HG03575 (cell line): ENCODE measurements at regions not wholly inside any gene's neighbourhood (a gene's known extent, or its start where the extent isn't known, plus 50 kb on each side); places are given as distances from the start of the nearest gene placed in this dataset.

Experiments used
- ATAC-seq: cut with Tn5 transposase; IDR thresholded peaks from one replicate; pipeline ENCODE4 v1.9.1; 2021; ENCODE audit not compliant: unreplicated experiment, insufficient number of reproducible peaks, low FRiP score; ENCODE audit errors: extremely low read depth

DNA sequence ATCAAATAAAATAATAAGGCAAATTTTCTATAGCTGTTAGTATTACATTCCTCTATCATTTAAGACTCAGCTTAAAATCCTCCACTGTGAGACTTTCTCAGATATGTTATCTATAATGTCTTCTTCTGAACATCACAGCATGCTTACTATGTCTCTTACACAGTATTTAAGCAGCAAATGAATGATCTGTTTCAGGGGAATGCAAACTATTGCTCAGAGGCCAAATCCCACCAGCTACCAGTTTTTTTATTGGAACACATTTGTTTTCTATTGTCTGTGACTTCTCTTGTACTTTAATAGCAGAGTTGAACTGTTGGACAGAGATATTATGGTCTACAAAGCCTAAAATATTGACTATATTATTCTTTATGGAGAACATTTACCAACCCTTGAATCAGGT, 59.6 kb downstream of the C3orf38 start:
- ATAC-seq: no peak

DNA sequence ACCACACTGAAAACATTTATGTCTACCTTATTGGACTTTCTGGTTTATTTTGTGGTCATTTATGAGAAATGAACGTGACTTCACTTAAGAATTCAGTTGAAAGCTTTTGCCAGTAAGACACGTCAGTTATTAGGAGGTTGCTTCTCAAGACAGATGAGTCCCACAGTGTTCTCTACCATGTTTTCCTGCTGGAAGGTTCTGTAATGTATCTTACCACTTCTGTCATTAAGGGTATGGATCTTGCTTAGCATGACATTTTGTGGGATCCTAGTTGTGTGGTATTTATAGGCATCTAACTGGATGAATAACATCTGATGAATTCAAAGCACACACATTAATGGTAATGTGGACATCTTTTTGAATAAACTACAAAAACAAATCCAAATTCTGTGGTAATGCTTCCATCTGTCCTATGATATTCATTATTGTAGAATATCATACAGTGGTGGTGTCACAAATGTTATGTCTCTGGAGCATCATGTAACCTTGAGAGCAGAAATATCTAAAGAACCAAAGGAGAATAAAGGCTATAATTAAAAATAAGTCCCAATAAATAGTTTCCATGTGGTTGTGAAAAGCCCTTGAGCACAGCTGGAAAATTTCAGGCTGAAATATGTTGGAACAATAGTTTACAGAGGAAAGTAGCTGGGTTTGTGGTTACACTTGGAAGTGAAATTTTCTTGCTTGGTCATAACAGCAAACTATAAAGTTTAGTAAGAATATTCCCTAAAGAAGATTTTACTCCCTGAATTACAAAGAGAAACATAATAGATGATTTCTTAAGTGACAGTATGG, 61.5 kb downstream of the C3orf38 start:
- no peak for ATAC-seq

DNA sequence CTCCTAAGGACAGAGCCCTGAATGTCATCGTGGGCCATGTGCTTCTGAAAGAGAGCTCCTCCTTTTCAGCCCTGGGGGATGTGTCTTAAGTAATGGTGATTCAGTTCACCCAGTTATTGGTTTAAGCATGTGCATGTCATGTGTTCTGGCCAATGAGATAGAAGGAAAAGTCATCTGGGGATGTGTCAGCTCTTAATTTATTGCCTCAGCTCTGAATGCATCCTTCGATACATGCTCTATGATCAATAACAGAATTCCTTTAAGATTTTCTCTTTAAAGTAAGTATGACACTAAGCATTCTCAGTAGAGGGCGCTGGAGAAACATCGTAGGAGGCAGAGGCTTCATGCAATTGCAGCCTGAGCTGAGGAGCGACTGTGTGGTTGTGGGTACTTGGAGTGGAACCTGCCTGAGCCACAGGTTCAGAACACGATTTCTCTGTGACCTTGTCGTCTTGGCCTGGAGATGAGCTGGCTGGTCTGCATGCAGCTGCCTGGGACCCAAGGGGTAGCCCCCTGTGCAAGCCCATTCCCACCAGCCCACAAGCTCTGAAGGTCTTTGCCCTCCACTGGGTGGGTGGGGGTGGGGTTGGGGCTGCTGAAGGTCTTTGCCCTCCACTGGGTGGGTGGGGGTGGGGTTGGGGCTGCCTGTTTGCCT, 69.5 kb downstream of the C3orf38 start:
- ATAC-seq: peak; percentile 80

DNA sequence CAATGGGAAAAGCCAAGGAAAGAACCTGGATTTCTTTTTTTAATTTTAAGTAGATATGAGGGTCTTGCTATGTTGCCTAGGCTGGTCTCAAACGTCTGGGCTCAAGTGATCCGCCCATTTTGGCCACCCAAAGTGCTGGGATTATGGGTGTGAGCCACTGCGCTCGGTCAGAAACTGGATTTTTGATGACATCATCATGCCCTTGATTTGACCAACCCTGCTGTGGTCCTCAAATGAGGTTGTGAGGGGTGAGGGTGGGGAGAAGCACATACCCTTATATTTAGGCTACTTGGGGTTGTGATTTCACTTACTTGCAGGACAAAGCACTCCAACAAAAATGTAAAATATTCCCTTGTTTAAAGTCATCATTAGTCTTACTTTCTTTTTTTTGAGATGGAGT, 70.4 kb downstream of the C3orf38 start:
- no peak for ATAC-seq

DNA sequence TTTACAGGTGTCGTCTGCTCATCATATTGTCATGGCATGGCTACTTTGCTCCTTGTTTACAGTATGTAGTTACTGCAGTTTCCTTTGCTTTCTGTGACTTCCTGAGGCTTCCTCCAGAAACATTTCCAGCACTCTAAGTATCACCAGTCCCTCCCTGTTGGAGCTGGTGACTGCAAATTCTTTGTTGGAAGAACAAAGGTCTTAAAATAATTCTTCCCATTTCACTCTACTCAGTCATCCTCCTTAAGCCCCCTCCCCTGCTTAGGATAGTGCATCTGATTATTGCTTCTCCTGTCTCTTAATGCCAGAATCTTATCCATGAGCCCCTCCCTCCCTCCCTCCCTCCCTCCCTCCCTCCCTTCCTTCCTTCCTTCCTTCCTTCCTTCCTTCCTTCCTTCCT, 72.0 kb downstream of the C3orf38 start:
- no peak for ATAC-seq

DNA sequence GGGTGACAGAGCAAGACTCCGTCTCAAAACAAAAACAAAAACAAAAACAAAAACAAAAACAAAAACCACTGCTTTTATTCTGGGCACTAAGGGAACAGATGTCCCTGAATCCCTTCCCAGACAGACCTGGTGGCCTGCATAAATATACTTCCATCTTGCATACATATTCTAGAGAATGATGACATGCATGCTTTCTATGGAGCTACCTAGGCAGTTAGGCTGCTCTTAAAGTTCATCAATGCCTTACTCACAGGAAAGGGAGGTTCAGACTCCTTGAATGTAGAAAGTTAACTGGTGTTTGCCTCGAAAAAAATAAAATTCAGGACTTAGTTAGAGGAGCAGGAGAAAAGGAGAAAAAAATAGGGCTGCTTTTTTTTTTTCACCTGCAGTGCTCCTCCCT, 72.6 kb downstream of the C3orf38 start:
- ATAC-seq: no peak

DNA sequence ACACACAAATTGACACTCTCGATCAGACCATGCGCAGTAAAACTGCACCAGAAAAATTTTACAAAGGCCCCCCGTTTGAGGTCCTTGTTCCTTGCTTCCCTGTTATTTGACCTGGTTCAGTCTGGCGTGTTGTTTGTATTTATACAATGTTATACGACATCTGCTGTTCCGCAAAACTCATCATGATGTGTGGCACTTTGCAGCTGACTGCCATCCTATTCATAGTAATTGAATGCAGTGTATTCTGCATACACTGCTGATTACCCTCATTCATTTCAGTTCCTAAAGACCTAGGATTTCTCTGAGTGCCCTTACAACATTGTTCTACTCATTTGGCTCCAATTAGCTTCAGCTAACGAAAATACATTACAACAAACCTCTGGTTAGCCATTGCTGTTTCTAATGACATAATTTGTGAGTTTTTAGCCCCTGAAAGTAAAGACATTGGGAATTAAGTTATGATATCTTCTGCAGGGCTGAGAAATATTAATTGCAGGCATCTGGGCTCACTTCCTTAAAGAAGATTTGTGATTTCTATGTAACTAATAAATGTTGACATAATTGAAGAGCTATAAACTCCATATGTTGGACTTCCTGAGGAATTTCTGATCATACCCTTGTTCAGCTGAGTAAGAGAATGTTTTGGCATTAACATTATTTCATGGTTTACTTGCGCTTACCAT, 75.7 kb downstream of the C3orf38 start:
- ATAC-seq: no peak

DNA sequence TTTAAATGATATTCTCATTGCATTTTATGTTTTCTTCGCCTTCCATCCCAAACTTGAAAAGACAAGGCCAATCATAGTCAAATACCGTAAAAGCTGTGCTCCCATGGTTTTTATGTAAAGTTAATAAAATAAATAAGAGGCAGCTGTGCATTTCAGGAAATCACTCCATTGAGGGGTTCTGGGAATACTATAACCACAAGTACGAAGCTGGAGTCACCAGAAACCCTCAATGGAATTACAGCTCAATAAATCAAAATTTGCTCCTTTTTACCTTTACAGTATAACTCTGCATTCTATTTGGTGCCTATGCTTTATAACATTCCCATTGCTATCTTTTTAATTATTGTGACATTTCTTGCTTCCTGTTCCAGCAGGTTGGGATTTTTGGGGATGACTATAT, 77.2 kb downstream of the C3orf38 start:
- ATAC-seq: no peak

DNA sequence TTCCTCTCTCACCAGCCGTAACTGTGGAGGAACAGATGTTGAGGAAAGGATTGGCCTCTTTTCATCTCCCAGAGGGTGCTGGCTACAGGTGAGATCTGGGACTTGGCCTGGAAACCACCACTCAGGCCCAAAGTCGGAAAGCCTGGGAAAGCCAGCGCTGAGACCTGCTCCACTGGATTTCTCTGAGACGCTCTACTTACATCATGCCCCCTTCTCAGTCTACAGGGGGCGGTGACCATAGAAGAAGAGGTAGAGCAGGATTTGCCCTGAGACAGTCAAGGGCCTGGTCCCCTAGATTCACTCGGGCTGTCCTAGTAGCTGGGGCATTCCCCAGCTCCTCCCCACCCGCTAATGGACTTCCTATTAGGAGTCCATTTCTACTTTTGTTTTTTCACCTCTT, 80.9 kb downstream of the C3orf38 start:
- ATAC-seq: no peak

DNA sequence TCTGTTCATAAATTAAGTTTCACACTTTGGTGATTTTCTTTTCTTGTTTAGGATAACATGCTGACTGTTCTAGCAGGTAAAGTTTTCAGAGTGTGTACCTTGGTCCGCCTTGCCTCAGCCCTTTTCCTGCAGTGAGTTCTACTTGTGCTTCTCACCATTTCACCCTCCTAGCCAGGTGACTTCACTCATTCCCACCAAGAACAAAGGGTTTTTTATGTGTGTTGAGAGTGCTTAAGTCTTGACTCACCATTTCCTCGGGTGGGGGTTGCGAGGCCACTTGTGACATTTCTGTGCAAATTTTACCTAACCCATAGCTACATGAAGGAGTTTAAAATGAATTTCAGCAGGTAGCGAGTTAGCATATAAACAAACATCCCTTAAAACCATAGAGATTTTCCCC, 81.4 kb downstream of the C3orf38 start:
- ATAC-seq: no peak

DNA sequence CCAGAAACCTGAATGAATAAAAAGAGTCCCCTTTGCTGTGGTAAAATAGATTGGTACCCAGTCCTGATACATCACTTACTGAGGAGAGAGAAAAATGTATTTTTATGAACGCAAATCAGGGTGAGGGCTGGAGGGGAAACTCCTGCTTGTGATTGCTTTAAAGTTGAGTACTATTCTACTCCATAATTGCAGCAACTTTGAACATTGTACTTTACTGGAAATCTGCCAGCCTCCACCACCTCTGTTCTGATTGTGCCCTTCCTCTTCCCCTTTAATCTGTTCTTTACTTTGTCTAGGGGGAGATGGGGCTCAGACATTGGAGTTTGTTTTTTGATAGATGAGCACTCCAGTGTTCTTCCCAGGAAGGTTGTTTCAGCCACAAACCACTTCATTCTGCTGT, 81.9 kb downstream of the C3orf38 start:
- no peak for ATAC-seq

DNA sequence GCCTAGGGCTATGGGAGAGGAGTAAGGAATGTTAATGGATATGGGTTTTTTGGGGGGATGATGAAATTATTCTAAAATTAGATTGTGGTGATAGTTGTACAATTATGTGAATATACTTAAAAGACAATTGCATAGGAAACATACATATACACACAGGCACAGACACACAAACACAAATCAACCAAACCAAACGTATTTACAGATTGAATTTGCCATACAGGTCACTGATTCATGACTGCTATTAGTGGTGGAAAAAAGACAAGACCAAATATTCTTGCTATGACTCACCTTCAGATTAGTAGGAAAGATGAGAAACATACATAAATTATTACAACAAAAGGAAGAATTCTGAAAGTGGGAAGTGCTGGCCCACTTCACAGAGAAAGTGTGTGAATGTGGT, 85.3 kb downstream of the C3orf38 start:
- ATAC-seq: no peak

DNA sequence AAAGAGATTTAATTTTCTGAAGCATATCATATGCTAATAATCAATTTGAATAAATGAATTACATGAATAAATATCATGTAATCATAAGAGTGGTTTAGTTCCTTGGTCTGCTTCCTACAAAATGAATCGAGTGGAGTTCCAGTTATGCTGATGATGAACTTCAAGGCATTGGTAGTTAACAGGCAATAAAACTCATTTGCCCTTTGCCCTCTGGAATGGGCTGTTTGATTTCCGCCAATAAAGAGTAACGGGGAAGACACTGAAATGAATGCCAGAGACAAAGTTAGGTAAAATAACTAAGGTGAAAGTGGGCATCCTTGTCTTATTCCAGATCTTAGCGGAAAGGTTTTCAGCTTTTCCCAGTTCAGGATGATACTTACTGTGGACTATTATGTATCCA, 90.1 kb downstream of the C3orf38 start:
- no peak for ATAC-seq

DNA sequence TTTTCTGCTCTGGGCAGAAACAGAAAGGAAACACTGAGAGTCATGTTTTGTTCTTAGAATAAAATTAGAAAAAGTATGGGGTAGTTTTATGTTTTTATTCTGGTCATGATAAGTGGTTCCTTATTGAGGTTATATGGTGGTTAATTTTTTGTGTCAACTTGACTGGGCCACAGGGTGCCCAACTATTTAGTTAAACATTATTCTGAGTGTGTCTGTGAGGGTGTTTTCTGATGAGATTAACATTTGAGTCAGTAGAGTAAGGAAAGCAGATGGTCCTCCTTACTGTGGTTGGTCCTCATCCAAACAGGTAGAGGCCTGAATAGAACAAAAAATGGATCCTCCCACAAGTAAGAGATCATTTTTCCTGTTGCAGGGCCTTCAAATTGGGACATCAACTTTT, 98.9 kb downstream of the C3orf38 start:
- no peak for ATAC-seq

DNA sequence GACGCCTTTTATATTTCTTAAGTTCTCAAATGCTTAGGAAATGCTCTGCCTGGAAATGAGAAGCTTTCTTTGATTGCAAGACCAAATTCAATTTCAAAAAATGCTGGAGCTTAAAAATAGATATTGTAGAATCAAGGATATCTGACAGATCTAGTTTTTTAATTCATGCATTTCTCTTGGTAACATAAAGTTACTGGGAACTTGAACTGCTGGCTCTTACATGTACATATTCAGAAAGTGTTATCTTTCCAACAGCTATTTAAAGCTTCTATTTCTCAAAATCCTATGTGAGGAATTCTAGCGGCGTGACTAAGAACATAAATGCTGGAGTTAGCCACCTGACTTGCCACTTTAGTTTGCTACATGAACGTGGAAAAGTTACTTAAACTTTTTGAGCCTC, 109.3 kb downstream of the C3orf38 start:
- ATAC-seq: no peak

DNA sequence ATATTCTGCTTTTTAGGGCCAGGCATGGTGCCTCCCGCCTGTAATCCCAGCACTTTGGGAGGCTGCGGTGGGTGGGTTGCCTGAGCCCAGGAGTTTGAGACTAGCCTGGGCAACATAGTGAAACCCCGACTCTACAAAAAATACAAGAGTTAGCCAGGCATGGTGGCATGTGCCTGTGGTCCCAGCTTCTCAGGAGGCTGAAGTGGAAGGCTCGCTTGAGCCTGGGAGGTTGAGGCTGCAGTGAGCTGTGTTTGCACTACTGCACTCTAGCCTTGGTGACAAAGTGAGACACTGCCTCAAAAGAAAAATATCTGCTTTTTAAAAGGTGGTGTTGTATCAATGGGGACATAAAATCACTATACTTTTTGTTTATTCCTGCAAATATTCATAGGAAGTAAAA, 112.8 kb downstream of the C3orf38 start:
- ATAC-seq: no peak

DNA sequence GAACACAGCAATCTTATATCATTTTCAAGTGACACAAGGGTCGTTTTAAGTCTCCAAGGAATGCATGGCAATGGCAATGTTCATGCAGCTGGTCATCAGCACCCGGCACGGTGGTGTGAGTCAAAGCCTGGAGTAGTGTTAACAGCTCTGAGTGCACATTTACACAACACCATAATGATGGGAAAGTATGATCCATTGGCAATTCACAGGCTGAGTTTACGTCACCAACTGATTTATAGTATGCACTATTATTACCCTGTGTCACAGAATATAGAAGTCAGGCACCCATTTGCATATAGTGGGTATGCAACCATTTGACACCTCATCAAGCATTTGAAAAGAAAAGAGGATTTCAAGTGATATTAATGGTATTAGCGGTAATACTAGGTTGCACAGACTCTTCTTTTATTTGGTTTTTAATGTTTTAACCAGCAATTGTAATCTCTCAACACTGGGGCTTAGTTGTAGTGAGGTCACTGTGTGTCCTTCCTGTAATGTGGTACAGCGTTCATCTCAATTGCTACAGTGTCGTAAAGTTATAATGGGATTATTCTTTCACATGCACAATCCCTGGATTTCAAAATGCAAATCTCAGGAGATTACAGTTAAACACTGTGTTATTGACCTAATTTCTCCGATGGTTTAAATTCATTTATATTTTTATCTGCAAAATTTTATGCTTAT, 113.8 kb downstream of the C3orf38 start:
- no peak for ATAC-seq

DNA sequence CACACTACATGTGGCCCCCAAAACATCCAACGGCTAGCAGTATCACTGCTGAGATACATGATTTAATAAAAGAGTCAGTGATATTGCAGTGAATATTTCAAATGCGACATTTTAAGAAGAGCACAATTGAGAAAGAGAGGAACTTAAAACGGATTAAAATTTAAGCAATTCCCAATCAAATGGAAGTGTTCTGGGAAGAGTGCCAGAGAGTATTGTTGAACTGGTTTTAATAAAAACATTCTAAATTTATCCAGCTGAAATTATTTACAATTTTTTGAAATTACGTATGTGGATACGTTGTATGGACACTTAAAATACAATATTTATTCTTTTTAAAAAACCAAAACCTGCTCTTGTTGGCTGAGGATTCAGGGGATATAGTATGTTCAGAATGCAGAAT, 117.7 kb downstream of the C3orf38 start:
- no peak for ATAC-seq

DNA sequence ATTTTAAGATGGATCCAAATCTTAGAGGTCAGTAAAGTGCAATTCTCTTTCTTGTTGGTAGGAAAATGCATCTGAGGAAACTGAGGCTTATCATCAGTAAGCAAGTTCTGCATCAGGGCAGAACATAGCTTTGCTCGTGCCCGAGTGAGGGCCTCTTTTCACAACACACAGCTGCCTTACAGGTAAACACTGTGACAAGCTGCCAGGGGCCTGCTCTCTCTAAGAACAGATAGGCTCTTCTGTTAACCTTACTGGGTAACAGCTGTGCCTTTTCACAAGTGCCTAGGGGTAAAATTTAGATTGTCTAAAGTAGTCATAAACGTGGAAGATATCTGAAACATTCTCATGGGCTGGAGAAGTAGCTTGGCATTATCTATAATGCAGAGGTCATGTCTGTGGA, 118.1 kb downstream of the C3orf38 start:
- no peak for ATAC-seq

DNA sequence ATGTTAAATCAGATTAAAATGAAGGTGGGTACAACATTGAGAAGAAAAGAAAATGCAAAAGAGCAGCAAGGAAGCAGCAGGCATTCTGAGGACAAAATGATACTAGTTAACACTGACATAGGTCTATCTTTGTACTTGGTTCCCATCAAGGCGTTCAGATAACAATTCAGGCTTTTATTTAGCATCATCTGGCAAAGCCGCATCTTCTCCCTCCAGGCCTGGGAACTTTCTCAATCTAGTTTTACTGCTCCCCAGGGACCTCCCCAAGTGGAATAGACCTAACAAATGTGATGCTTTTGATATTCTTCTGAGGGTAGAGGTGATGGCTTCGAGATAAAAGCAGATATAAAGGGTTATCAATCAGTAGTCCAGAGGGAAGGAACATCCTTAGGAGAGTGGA, 130.6 kb downstream of the C3orf38 start:
- ATAC-seq: no peak
